ENCODE measurements at regions not wholly inside any gene's neighbourhood (a gene's known extent, or its start where the extent isn't known, plus 50 kb on each side); places are given as distances from the start of the nearest gene placed in this dataset.

GRCh38 chr6:11828262-11828870 lies 49.8 kb upstream of the ADTRP start:
- no peak for FAIRE-seq

More at GRCh38 chr6:11828262-11828870, 49.8 kb upstream of the ADTRP start:
- no peaks in the 10 kb centered on the region for H3K9me3 ChIP-seq (ENCODE audit: control insufficient read depth, low read depth, low read length)
- no peak overlapping the region for H3K9ac ChIP-seq (ENCODE audit: control insufficient read depth, extremely low read depth, insufficient read depth, low read length)
- no peaks in the 10 kb centered on the region for H3K36me3 ChIP-seq (ENCODE audit: control insufficient read depth in 2 of 2, extremely low read depth in 1 of 2, insufficient read depth in 2 of 2, low read length in 2 of 2)
- H3K27me3 ChIP-seq (ENCODE audit: control insufficient read depth, extremely low read depth, insufficient read depth, low read length): no peaks in the 10 kb centered on the region
- no peak overlapping the region for H3K27ac ChIP-seq (ENCODE audit: control insufficient read depth, insufficient read depth, low read length)
- H3K4me2 ChIP-seq (ENCODE audit: control insufficient read depth, extremely low read depth, insufficient read depth, low read depth, low read length): no peak overlapping the region
- H3K79me2 ChIP-seq (ENCODE audit: control insufficient read depth, insufficient read depth, low read length): no peaks in the 10 kb centered on the region
- H3K9me1 ChIP-seq (ENCODE audit: control insufficient read depth, extremely low read depth, insufficient read depth, low read length): no peaks in the 10 kb centered on the region
- no peak overlapping the region for H2AFZ ChIP-seq (ENCODE audit: control insufficient read depth, low read length)
- no peak for DNase-seq (ENCODE audit: low read depth, low spot score)
- no peaks in the 10 kb centered on the region for H4K20me1 ChIP-seq (ENCODE audit: control insufficient read depth, extremely low read depth, insufficient read depth, low read length)
- dilution Hi-C loops (cut with MboI; ENCODE audit: extremely low pct_ligation_motif_present, low sequenced_read_pairs): no loop called here
- no peak overlapping the region for H3K4me3 ChIP-seq (ENCODE audit: control insufficient read depth in 2 of 3, extremely low read depth in 1 of 3, insufficient read depth in 2 of 3, low read depth in 1 of 3, low read length in 3 of 3)
- no peak for TF ChIP-seq CTCF (optimal IDR thresholded peaks at IDR 0.05 in 1 of 3, IDR thresholded peaks at IDR 0.05 in 1 of 3, conservative IDR thresholded peaks at IDR 0.05 in 1 of 3; ENCODE audit: extremely low read depth in 1 of 3, insufficient read depth in 2 of 3, low read length in 3 of 3)
- TF ChIP-seq EZH2 (IDR thresholded peaks at IDR 0.05; ENCODE audit: low read length): no peak
- H3K4me1 ChIP-seq (ENCODE audit: control insufficient read depth, extremely low read depth, insufficient read depth, low read length): no peaks in the 10 kb centered on the region
